SK-N-SH (cell line): ENCODE measurements at regions not wholly inside any gene's neighbourhood (a gene's known extent, or its start where the extent isn't known, plus 50 kb on each side); places are given as distances from the start of the nearest gene placed in this dataset.
"Not testable (repeated sequence)": the region's sequence is repeated elsewhere in the genome, so short reads cannot be mapped to it uniquely, and the experiment has no call there.

Experiments
- CHD2 ChIP-seq: fragments of 150-350 bp; IDR thresholded peaks from 2 replicates; pipeline ENCODE4 v1.6.1; 2018; ENCODE audit warnings: low read length; ENCODE audit not compliant: partially characterized antibody
- NRF1 ChIP-seq: IDR thresholded peaks from 2 replicates; pipeline ENCODE4 v1.6.1; 2012; ENCODE audit warnings: low read depth, mild to moderate bottlenecking, low read length
- POLR2AphosphoS5 ChIP-seq: IDR thresholded peaks from 2 replicates; pipeline ENCODE4 v1.6.1; 2012; ENCODE audit warnings: low read depth, low read length
- RAD21 ChIP-seq: IDR thresholded peaks from 2 replicates; pipeline ENCODE4 v1.6.1; 2012; ENCODE audit warnings: mild to moderate bottlenecking, low read length
- SIN3A ChIP-seq: IDR thresholded peaks from 2 replicates; pipeline ENCODE4 v1.6.1; 2012; ENCODE audit warnings: low read depth, mild to moderate bottlenecking, low read length, moderate library complexity, borderline replicate concordance
- SMC3 ChIP-seq: IDR thresholded peaks from 2 replicates; pipeline ENCODE4 v1.6.1; 2012; ENCODE audit warnings: low read depth, low read length, improper control_type of control experiment
- YY1 ChIP-seq: IDR thresholded peaks from 2 replicates; pipeline ENCODE4 v1.4.0; 2012; ENCODE audit warnings: low read depth, mild to moderate bottlenecking
- TF ChIP-seq, protein P1 (sequence below): fragments of 200-600 bp; sonication (generic); IDR thresholded peaks from 2 replicates; pipeline ENCODE4 v1.6.1; 2017; ENCODE audit warnings: antibody characterized with exemption, mild to moderate bottlenecking, moderate library complexity

DNA sequence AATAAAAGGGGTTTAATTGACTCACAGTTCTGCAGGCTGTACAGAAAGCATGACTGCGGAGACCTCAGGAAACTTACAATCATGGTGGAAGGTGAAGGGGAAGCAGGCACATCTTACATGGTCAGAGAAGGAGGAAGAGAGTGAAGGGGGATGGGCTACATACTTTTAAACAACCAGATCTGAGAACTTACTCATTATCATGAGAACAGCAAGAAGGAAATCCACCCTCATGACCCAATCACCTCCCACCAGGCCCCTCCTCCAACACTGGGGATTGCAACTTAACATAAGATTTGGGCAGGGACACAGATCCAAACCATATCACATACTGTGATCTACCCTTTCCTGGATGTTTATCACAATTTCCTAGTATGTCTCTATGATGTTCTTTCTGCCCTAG, 1093.0 kb upstream of the TMEM132C start:
- TF ChIP-seq, protein P1, sequence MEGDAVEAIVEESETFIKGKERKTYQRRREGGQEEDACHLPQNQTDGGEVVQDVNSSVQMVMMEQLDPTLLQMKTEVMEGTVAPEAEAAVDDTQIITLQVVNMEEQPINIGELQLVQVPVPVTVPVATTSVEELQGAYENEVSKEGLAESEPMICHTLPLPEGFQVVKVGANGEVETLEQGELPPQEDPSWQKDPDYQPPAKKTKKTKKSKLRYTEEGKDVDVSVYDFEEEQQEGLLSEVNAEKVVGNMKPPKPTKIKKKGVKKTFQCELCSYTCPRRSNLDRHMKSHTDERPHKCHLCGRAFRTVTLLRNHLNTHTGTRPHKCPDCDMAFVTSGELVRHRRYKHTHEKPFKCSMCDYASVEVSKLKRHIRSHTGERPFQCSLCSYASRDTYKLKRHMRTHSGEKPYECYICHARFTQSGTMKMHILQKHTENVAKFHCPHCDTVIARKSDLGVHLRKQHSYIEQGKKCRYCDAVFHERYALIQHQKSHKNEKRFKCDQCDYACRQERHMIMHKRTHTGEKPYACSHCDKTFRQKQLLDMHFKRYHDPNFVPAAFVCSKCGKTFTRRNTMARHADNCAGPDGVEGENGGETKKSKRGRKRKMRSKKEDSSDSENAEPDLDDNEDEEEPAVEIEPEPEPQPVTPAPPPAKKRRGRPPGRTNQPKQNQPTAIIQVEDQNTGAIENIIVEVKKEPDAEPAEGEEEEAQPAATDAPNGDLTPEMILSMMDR = not testable (repeated sequence)
- not testable (repeated sequence) for TF ChIP-seq YY1, POLR2AphosphoS5, NRF1, SIN3A, SMC3, CHD2, RAD21
